SK-N-MC (cell line): ENCODE measurements at regions not wholly inside any gene's neighbourhood (a gene's known extent, or its start where the extent isn't known, plus 50 kb on each side); places are given as distances from the start of the nearest gene placed in this dataset.
A peak's percentile ranks its signal among the peaks of the same experiment; 100 is the strongest.

Source experiments
- DNase-seq: peaks from one replicate; pipeline ENCODE4 v3.0.0-alpha.2; 2011; ENCODE audit warnings: low read depth, low spot score
- H3K27ac ChIP-seq: fragments of 200-600 bp; sonication (generic); 2 replicates; pipeline ENCODE4 v1.5.1; 2016; ENCODE audit warnings: mixed run types
- H3K36me3 ChIP-seq: fragments of 200-600 bp; sonication (generic); 2 replicates; pipeline ENCODE4 v1.6.1; 2017; ENCODE audit warnings: antibody characterized with exemption, low read length, mixed read lengths; ENCODE audit not compliant: insufficient read depth
- H3K4me3 ChIP-seq: fragments of 200-600 bp; sonication (generic); 2 replicates; pipeline ENCODE4 v1.5.1; 2016
- H3K9ac ChIP-seq: fragments of 200-600 bp; sonication (generic); 2 replicates; pipeline ENCODE4 v1.8.0; 2017; ENCODE audit warnings: mixed run types, mixed read lengths; ENCODE audit not compliant: insufficient read length
- H3K9me3 ChIP-seq: fragments of 200-600 bp; sonication (generic); 2 replicates; pipeline ENCODE4 v1.6.1; 2017; ENCODE audit warnings: low read depth, mild to moderate bottlenecking, antibody characterized with exemption, low read length, moderate library complexity, mixed read lengths
- EZH2 ChIP-seq: fragments of 200-600 bp; sonication (generic); IDR thresholded peaks from one replicate; pipeline ENCODE4 v1.6.1; 2017; ENCODE audit warnings: antibody characterized with exemption
- FOXP2 ChIP-seq: optimal IDR thresholded peaks from 2 replicates; pipeline ENCODE3; 2011; ENCODE audit warnings: mild to moderate bottlenecking, moderate library complexity; ENCODE audit not compliant: insufficient read depth; ENCODE audit errors: extremely low read length, control extremely low read depth
- POLR2AphosphoS5 ChIP-seq: IDR thresholded peaks from 2 replicates; pipeline ENCODE4 v1.6.1; 2012; ENCODE audit warnings: mild to moderate bottlenecking, low read depth, low read length, borderline replicate concordance

GRCh38 chr6:6906570-6907213 is 201.1 kb upstream of the RREB1 start:
- DNase-seq, result no peak
- Histone ChIP-seq H3K9ac (no peak overlapping the region), H3K27ac (no peak overlapping the region), H3K4me3 (no peak overlapping the region), H3K9me3 (no peaks in the 10 kb centered on the region), H3K36me3 (no peaks in the 10 kb centered on the region)
- TF ChIP-seq POLR2AphosphoS5 (no peak), EZH2 (no peak), FOXP2 (no peak)

DNA sequence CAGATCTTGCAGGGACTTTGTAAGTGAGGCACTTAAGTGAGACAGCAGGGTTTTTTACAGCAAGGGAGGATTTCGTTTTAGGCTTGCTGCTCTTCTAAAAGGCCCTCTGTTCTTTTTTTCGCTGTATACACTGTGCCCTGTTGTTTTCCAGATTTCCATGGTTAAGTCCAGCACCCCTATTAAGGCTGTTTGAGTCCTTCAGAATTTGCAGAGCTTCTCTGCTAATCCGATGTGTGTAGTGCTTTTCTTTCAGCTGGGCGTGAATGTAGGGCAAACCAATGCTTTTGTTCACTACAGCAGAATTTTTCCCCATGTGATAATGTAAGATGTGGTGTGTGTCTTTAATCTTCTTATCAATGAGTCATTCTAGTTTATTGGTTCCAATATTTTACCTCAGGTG is 200.5 kb upstream of the RREB1 start:
- no peak for DNase-seq

DNA sequence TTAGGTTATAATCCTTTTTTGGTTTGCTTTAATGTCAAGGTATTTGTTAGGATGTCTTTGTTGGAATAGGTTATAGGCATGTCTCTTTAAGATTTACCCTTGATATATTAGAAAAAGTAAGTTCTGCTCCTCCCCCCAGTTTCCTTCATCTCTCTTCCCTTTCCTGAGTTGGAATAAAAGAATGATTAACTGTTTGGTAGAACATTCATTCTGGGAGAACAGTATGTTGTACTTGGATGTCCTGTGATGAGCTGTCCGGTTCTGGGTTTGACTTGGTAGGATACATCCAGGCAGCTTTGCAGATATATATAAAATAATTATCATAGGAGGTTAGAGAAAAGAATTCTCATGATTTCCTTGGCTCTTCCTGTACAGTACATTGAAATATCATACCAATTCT is 199.6 kb upstream of the RREB1 start:
- H3K36me3 ChIP-seq, result no peaks in the 10 kb centered on the region
- no peak overlapping the region for H3K9ac ChIP-seq
- no peak for TF ChIP-seq FOXP2
- no peak for TF ChIP-seq EZH2
- TF ChIP-seq POLR2AphosphoS5, result no peak
- H3K27ac ChIP-seq, result no peak overlapping the region
- no peak for DNase-seq
- H3K9me3 ChIP-seq, result no peaks in the 10 kb centered on the region
- no peak overlapping the region for H3K4me3 ChIP-seq

More for the DNA sequence above, 200.5 kb upstream of the RREB1 start:
- H3K36me3 ChIP-seq, result no peaks in the 10 kb centered on the region
- H3K27ac ChIP-seq, result no peak overlapping the region
- H3K4me3 ChIP-seq, result no peak overlapping the region
- no peaks in the 10 kb centered on the region for H3K9me3 ChIP-seq
- TF ChIP-seq FOXP2, result no peak
- TF ChIP-seq EZH2, result no peak
- no peak for TF ChIP-seq POLR2AphosphoS5
- H3K9ac ChIP-seq, result no peak overlapping the region

- TF ChIP-seq POLR2AphosphoS5 (no peak), FOXP2 (no peak), EZH2 (no peak)
- no peak for DNase-seq
- no peaks in the 10 kb centered on the region for H3K36me3 ChIP-seq
These were observed 198.7 kb upstream of the RREB1 start for GRCh38 chr6:6909111-6909510.

GRCh38 chr6:6910734-6911295 is 196.9 kb upstream of the RREB1 start:
- Histone ChIP-seq H3K9ac (no peak overlapping the region), H3K27ac (no peak overlapping the region), H3K4me3 (no peak overlapping the region), H3K36me3 (no peaks in the 10 kb centered on the region), H3K9me3 (no peaks in the 10 kb centered on the region)
- no peak for DNase-seq
- TF ChIP-seq POLR2AphosphoS5, result no peak
- no peak for TF ChIP-seq FOXP2
- TF ChIP-seq EZH2, result no peak

More at GRCh38 chr6:6909111-6909510, 198.7 kb upstream of the RREB1 start:
- H3K27ac ChIP-seq, result no peak overlapping the region
- H3K9ac ChIP-seq, result no peak overlapping the region
- no peaks in the 10 kb centered on the region for H3K9me3 ChIP-seq
- H3K4me3 ChIP-seq, result no peak overlapping the region

- H3K9me3 ChIP-seq, result no peaks in the 10 kb centered on the region
- no peak overlapping the region for H3K4me3 ChIP-seq
- TF ChIP-seq EZH2, result no peak
- TF ChIP-seq POLR2AphosphoS5, result no peak
- TF ChIP-seq FOXP2, result no peak
- H3K27ac ChIP-seq, result no peak overlapping the region
- DNase-seq, result no peak
- no peak overlapping the region for H3K9ac ChIP-seq
- H3K36me3 ChIP-seq, result no peaks in the 10 kb centered on the region
These were observed 196.4 kb upstream of the RREB1 start for GRCh38 chr6:6911391-6911790.

DNA sequence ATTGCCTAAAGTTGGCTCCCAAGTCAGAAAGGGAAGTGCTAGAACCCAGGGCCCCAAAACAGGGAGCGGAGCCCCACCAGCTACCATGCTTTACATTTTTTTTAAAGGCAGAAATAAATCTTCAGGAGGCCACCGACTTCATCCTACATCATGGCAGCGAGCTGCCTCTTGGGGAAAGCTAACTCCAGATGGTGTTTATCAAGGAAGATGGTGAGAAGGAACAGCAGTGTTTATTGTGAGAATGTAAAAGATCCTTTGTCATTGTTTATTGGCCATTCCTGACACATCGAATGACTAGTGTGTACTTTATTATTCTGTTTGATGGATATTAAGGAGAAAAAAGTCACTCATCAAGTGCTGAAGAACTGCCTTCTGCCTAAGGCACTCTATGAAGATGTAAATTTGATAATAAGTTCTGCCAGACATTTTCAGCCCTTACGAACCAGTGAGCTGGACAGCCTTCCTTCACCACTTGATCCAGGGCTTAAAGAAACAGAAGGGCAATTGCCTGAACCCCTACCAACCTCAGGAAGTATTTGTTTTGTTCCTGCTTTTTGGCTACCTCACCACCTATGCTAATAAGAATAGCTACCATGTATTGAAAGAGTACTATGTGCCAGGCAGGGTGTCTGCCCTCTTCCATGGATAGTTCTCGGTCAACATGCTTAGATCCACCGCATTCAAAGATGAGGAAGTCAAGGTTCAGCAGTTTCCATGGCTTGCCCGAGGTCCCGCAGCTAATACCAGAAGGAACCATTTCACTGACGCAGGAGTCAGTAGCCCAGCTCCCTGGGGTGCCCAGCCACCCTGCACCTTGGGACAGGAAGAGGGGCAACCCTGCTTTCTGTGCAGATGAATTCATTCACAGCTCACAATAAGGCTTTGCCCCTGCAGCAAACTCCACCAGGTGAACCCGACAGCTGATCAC is 194.7 kb upstream of the RREB1 start:
- H3K9me3 ChIP-seq, result no peaks in the 10 kb centered on the region
- no peak for TF ChIP-seq EZH2
- no peak for TF ChIP-seq POLR2AphosphoS5
- no peak for TF ChIP-seq FOXP2
- H3K9ac ChIP-seq, result no peak overlapping the region
- no peak overlapping the region for H3K27ac ChIP-seq
- no peak overlapping the region for H3K4me3 ChIP-seq
- no peak for DNase-seq
- H3K36me3 ChIP-seq, result no peaks in the 10 kb centered on the region

DNA sequence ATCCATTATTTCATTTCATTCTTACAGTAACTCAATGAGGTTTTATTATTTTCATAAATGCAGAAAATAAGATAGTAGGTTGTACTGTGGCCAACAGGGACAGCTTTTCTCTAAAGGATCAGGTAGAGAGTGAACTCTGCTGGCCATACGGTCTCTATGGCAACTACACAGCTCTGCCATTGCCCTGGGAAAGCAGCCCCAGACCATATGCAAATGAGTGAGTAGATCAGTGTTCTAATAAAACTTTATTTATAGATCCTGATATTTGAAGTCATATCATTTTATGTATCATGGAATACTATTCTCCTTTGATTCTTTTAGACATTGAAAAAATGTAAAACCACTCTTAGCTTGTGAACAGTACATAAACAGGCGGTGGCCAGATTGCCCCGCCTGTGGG is 192.5 kb upstream of the RREB1 start:
- H3K4me3 ChIP-seq, result 0 out of 2 replicates have a peak overlapping the region, but pooled peaks have one; percentile 30

More for the DNA sequence above, 192.5 kb upstream of the RREB1 start:
- Histone ChIP-seq H3K36me3 (no peaks in the 10 kb centered on the region), H3K9ac (peak overlapping the region; percentile 32), H3K9me3 (no peaks in the 10 kb centered on the region), H3K27ac (no peak overlapping the region)
- DNase-seq, result no peak
- TF ChIP-seq FOXP2 (no peak), POLR2AphosphoS5 (no peak), EZH2 (no peak)
